SIG-M5 treated with dmso at 0.1 percent for 504 hours (cell line): ENCODE measurements at regions not wholly inside any gene's neighbourhood (a gene's known extent, or its start where the extent isn't known, plus 50 kb on each side); places are given as distances from the start of the nearest gene placed in this dataset.
A peak's percentile ranks its signal among the peaks of the same experiment; 100 is the strongest.
"Not testable (repeated sequence)": the region's sequence is repeated elsewhere in the genome, so short reads cannot be mapped to it uniquely, and the experiment has no call there.

Source experiments
- DNase-seq: peaks from one replicate; lab custom pipeline; 2025; ENCODE audit not compliant: unreplicated experiment; lab: John Stamatoyannopoulos, UW

- DNase-seq = no peak
Observed at GRCh38 chr3:170814822-170815221, 55.2 kb downstream of the RPL22L1 start.

GRCh38 chr3:170813266-170813665 lies 56.7 kb downstream of the RPL22L1 start:
- no peak for DNase-seq

- peak; percentile 88 for DNase-seq
Observed at GRCh38 chr3:170811928-170812591, 57.9 kb downstream of the RPL22L1 start.

- DNase-seq = no peak
Observed at GRCh38 chr3:170811515-170811914, 58.5 kb downstream of the RPL22L1 start.

- DNase-seq = peak; percentile 6
Observed at GRCh38 chr3:170809975-170810357, 60.0 kb downstream of the RPL22L1 start.

- DNase-seq = peak; percentile 63
Observed at GRCh38 chr3:170809007-170809974, 60.7 kb downstream of the RPL22L1 start.

- no peak for DNase-seq
Observed at GRCh38 chr3:170808041-170808440, 62.0 kb downstream of the RPL22L1 start.

- no peak for DNase-seq
Observed at GRCh38 chr3:170806676-170807075, 63.3 kb downstream of the RPL22L1 start.

- no peak for DNase-seq
Observed at GRCh38 chr3:170806141-170806540, 63.9 kb downstream of the RPL22L1 start.

- not testable (repeated sequence) for DNase-seq
Observed at GRCh38 chr3:170805296-170805695, 64.7 kb downstream of the RPL22L1 start.

GRCh38 chr3:170804634-170805033 lies 65.4 kb downstream of the RPL22L1 start:
- DNase-seq = not testable (repeated sequence)

- DNase-seq = no peak
Observed at GRCh38 chr3:170804078-170804477, 65.9 kb downstream of the RPL22L1 start.

- no peak for DNase-seq
Observed at GRCh38 chr3:170802164-170803151, 67.5 kb downstream of the RPL22L1 start.

- no peak for DNase-seq
Observed at GRCh38 chr3:170801597-170801996, 68.4 kb downstream of the RPL22L1 start.

- not testable (repeated sequence) for DNase-seq
Observed at GRCh38 chr3:170800275-170800674, 69.7 kb downstream of the RPL22L1 start.

- DNase-seq = no peak
Observed at GRCh38 chr3:170799009-170799408, 71.0 kb downstream of the RPL22L1 start.

GRCh38 chr3:170797685-170798084 lies 72.3 kb downstream of the RPL22L1 start:
- DNase-seq = no peak

- DNase-seq = no peak
Observed at GRCh38 chr3:170792471-170792870, 77.5 kb downstream of the RPL22L1 start.

GRCh38 chr3:170790647-170791046 lies 79.3 kb downstream of the RPL22L1 start:
- DNase-seq = no peak

GRCh38 chr3:170787464-170787863 lies 82.5 kb downstream of the RPL22L1 start:
- no peak for DNase-seq

GRCh38 chr3:170785454-170785853 lies 84.5 kb downstream of the RPL22L1 start:
- DNase-seq = no peak
